ENCODE measurements at regions not wholly inside any gene's neighbourhood (a gene's known extent, or its start where the extent isn't known, plus 50 kb on each side); places are given as distances from the start of the nearest gene placed in this dataset.

DNA sequence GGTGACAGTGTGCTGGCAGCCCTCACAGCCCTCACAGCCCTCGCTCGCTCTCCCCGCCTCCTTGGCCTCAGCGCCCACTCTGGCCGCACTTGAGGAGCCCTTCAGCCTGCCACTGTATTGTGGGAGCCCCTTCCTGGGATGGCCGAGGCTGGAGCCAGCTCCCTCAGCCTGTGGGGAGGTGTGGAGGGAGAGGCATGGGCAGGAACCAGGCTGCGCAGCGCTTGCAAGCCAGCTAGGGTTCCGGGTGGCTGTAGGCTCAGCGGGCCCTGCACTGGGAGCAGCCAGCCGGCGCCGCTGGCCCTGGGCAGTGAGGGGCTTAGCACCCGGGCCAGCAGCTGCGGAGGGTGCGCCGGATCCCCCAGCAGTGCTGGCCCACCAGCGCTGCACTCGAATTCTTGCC, 177.0 kb downstream of the MSX2 start:
- no peak for TF ChIP-seq EP300 (IDR thresholded peaks at IDR 0.05)
- TF ChIP-seq, protein P1, sequence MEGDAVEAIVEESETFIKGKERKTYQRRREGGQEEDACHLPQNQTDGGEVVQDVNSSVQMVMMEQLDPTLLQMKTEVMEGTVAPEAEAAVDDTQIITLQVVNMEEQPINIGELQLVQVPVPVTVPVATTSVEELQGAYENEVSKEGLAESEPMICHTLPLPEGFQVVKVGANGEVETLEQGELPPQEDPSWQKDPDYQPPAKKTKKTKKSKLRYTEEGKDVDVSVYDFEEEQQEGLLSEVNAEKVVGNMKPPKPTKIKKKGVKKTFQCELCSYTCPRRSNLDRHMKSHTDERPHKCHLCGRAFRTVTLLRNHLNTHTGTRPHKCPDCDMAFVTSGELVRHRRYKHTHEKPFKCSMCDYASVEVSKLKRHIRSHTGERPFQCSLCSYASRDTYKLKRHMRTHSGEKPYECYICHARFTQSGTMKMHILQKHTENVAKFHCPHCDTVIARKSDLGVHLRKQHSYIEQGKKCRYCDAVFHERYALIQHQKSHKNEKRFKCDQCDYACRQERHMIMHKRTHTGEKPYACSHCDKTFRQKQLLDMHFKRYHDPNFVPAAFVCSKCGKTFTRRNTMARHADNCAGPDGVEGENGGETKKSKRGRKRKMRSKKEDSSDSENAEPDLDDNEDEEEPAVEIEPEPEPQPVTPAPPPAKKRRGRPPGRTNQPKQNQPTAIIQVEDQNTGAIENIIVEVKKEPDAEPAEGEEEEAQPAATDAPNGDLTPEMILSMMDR (IDR thresholded peaks at IDR 0.05): no peak
- no peak for TF ChIP-seq POLR2A (IDR thresholded peaks at IDR 0.05)

Data from sigmoid colon (tissue), 4 donors.